GM12878 (cell line): ENCODE measurements at regions not wholly inside any gene's neighbourhood (a gene's known extent, or its start where the extent isn't known, plus 50 kb on each side); places are given as distances from the start of the nearest gene placed in this dataset.

Source experiments
- ATAC-seq: fragments of 200-7000 bp; cut with Tn5 transposase; 3 replicates; pipeline ENCODE4 v1.9.1; 2020; ENCODE audit warnings: mild to moderate bottlenecking, moderate library complexity
- BruUV-seq: library from RNA; stranded (reverse); fragments of 400-500 nt; replicated peaks from 2 replicates; lab custom pipeline; 2021; lab: Mats Ljungman, UMichigan
- CTCF ChIA-PET: fragments of 300-600 bp; sonication (Branson Sonifier 250); formaldehyde crosslinking; extraction: SDS; loops from one replicate; lab custom pipeline; 2021; ENCODE audit warnings: inconsistent platforms; lab: Yijun Ruan, JAX
- POLR2A ChIA-PET: fragments of 350-600 bp; formaldehyde crosslinking; extraction: SDS; loops from one replicate; lab custom pipeline; 2021; ENCODE audit warnings: inconsistent platforms; lab: Charles Lee
- RAD21 ChIA-PET: fragments of 300-600 bp; sonication (Branson Sonifier 250); formaldehyde crosslinking; loops from one replicate; lab custom pipeline; 2023; ENCODE audit warnings: antibody characterized with exemption; ENCODE audit not compliant: unreplicated experiment; lab: Charles Lee
- SMC1A ChIA-PET: fragments of 300-600 bp; sonication (Branson Sonifier 250); formaldehyde crosslinking; loops from one replicate; lab custom pipeline; 2023; ENCODE audit not compliant: unreplicated experiment, uncharacterized antibody; lab: Charles Lee
- DNase-seq: peaks from one replicate; pipeline ENCODE4 v3.0.0-alpha.2; 2011; ENCODE audit warnings: low read depth, low spot score
- FAIRE-seq: peaks from 3 replicates; lab custom pipeline; 2011; peaks lifted over from hg19 to GRCh38; lab: Jason Lieb, UNC
- H2AFZ ChIP-seq: 2 replicates; pipeline ENCODE4 v1.6.0; 2011; ENCODE audit warnings: low read depth, low read length, control low read depth; ENCODE audit not compliant: control insufficient read depth
- H3K27ac ChIP-seq: 2 replicates; pipeline ENCODE4 v1.5.1; 2011; ENCODE audit warnings: control low read depth; ENCODE audit not compliant: control insufficient read depth, insufficient read depth
- H3K27me3 ChIP-seq, 2 experiments: replicated peaks in 1 of 2; 2 replicates each; pipeline versions ENCODE4 v1.6.0 to v1.6.1; 2011; ENCODE audit warnings: low read length in 1 of 2; ENCODE audit not compliant: control insufficient read depth in 2 of 2, insufficient read depth in 2 of 2
- H3K36me3 ChIP-seq, 2 experiments: 2 replicates each; pipeline ENCODE4 v1.5.1; 2011; ENCODE audit warnings: low read length in 1 of 2; ENCODE audit not compliant: control insufficient read depth in 2 of 2, insufficient read depth in 2 of 2
- H3K4me1 ChIP-seq: 2 replicates; pipeline ENCODE4 v1.6.1; 2011; ENCODE audit warnings: mild to moderate bottlenecking, low read length, moderate library complexity, mixed read lengths; ENCODE audit not compliant: control insufficient read depth, insufficient read depth
- H3K4me2 ChIP-seq: 2 replicates; pipeline ENCODE4 v1.6.0; 2011; ENCODE audit warnings: control low read depth; ENCODE audit not compliant: control insufficient read depth, insufficient read depth
- H3K4me3 ChIP-seq: fragments of 200-600 bp; sonication (generic); 2 replicates; pipeline ENCODE4 v1.5.1; 2016
- H3K79me2 ChIP-seq: 2 replicates; pipeline ENCODE4 v1.6.0; 2011; ENCODE audit warnings: low read length; ENCODE audit not compliant: control insufficient read depth, insufficient read depth
- H3K9ac ChIP-seq: 2 replicates; pipeline ENCODE4 v1.8.0; 2011; ENCODE audit warnings: low read length, control low read depth, mixed read lengths; ENCODE audit not compliant: control insufficient read depth, insufficient read depth
- H3K9me3 ChIP-seq: replicated peaks from 3 replicates; pipeline ENCODE4 v1.5.1; 2011; ENCODE audit warnings: mild to moderate bottlenecking, low read length; ENCODE audit not compliant: control insufficient read depth, insufficient read depth
- H4K20me1 ChIP-seq: 2 replicates; pipeline ENCODE4 v1.6.0; 2011; ENCODE audit not compliant: control insufficient read depth, insufficient read depth
- CHD4 ChIP-seq: fragments of 200-600 bp; sonication (generic); IDR thresholded peaks from 2 replicates; pipeline ENCODE4 v1.6.1; 2016; ENCODE audit warnings: mild to moderate bottlenecking
- IRF3 ChIP-seq: fragments of 450-650 bp; IDR thresholded peaks from 2 replicates; pipeline ENCODE4 v1.6.1; 2014; ENCODE audit warnings: mild to moderate bottlenecking
- IRF4 ChIP-seq: IDR thresholded peaks from 2 replicates; pipeline ENCODE4 v1.6.1; 2011; ENCODE audit warnings: low read depth, low read length
- KLF5 ChIP-seq: fragments of 450-650 bp; IDR thresholded peaks from 2 replicates; pipeline ENCODE4 v1.6.1; 2014; ENCODE audit warnings: mild to moderate bottlenecking; ENCODE audit not compliant: partially characterized antibody
- NFIC ChIP-seq: IDR thresholded peaks from 2 replicates; pipeline ENCODE4 v1.6.1; 2012; ENCODE audit warnings: low read depth, mild to moderate bottlenecking, inconsistent platforms, low read length, moderate library complexity
- WGBS: methylation state at CpG from one replicate; pipeline ENCODE4 v1.1.6; 2016; ENCODE audit warnings: low lambda C conversion rate; ENCODE audit not compliant: insufficient replicate concordance, insufficient coverage; ENCODE audit errors: missing lambda C conversion rate; 5-methylcytosine and 5-hydroxymethylcytosine counted together
- in situ Hi-C: fragments of 300-500 bp; cut with MboI; formaldehyde crosslinking; loops from 9 replicates; pipeline ENCODE4 v1.14.3; 2018; ENCODE audit warnings: mixed read lengths
- intact Hi-C: fragments of 100-400 bp; cut with micrococcal nuclease; formaldehyde crosslinking; loops from one replicate; pipeline ENCODE4 v1.14.2; 2022; ENCODE audit not compliant: unreplicated experiment

DNA sequence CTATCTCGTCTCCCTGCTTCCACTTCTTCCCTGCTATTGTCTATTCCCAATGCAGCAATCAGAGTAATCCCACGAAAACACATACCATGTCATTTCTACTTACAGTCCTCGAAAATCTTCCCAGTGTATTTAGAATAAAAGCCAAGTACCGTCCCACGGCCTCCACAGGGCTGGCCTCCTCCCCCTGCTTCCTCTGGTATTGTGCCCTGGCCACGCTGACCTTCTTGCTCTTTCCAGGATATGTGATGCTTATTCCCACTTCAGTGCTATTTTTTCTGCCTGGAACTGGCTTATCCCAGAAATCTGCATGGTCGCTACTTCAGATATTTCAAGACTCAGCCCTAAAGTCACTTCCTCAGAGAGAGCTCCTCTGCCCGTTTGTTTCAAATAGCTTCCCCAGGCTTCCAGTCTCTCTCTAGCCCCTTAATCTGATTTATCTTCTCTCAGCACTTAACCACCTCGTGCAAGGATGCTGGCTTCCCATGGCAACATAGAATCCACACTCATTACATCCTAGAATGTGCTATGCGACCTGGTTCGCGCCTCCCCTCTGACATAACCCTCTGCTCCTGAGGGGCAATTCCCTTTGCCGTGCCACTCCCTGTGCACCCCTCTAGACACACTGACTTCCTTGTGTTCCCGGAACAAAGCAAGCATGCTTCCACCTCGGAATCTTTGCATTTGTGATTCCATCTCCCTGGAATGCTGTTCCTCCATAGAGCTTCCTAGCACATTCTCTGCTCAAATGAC lies 365.9 kb downstream of the ZSWIM6 start:
- DNase-seq: no peak
- WGBS: 38% methylated on average over 15 of the region's 15 CpGs
- no peaks in the 10 kb centered on the region; the same call in 2 of the 3 replicates for H3K9me3 ChIP-seq
- no peaks in the 10 kb centered on the region for H3K36me3 ChIP-seq
- H2AFZ ChIP-seq: no peak overlapping the region
- H3K27me3 ChIP-seq: no peaks in the 10 kb centered on the region; a peak in 1 of 4 replicates
- FAIRE-seq: no peak
- CTCF ChIA-PET: interaction anchor here (0.6 kb wide), 1 partner anchor 607 kb away, joined by 3 read pairs; no protein-coding TSS in a partner anchor
- no peak for ATAC-seq
- in situ Hi-C loops (no loop called here), intact Hi-C loops (no loop called here)
- RAD21 ChIA-PET: no interaction called here
- BruUV-seq: no TSS peak
- TF ChIP-seq CHD4 (no peak), NFIC (no peak), KLF5 (no peak), IRF4 (no peak), IRF3 (no peak)
- POLR2A ChIA-PET: no interaction called here
- H3K79me2 ChIP-seq: no peaks in the 10 kb centered on the region
- H3K4me2 ChIP-seq: no peak overlapping the region
- no peaks in the 10 kb centered on the region for H4K20me1 ChIP-seq
- SMC1A ChIA-PET: no interaction called here
- no peak overlapping the region for H3K27ac ChIP-seq
- H3K9ac ChIP-seq: no peak overlapping the region
- H3K4me1 ChIP-seq: peaks cover 11% of the 10 kb centered on the region
- H3K4me3 ChIP-seq: no peak overlapping the region
